ENCODE measurements at regions not wholly inside any gene's neighbourhood (a gene's known extent, or its start where the extent isn't known, plus 50 kb on each side); places are given as distances from the start of the nearest gene placed in this dataset.
A peak's percentile ranks its signal among the peaks of the same experiment; 100 is the strongest.

- intact Hi-C loops (cut with DNase I): no loop called here
- WGBS, 2 donors: 80 to 86% methylated on average over 3 of the region's 3 CpGs
- no peak for ATAC-seq
- Histone ChIP-seq H3K9me3 (no peaks in the 10 kb centered on the region), H3K4me3 (no peak overlapping the region), H3K36me3 (no peaks in the 10 kb centered on the region), H3K27me3 (no peaks in the 10 kb centered on the region), H3K4me1 (no peaks in the 10 kb centered on the region), H3K27ac (no peak overlapping the region)
- no peak for TF ChIP-seq CTCF (IDR thresholded peaks at IDR 0.05)
- FAIRE-seq: no peak
- no peak for DNase-seq
Measured at GRCh38 chr2:195521589-195521988, 135.4 kb upstream of the SLC39A10 start.

DNA sequence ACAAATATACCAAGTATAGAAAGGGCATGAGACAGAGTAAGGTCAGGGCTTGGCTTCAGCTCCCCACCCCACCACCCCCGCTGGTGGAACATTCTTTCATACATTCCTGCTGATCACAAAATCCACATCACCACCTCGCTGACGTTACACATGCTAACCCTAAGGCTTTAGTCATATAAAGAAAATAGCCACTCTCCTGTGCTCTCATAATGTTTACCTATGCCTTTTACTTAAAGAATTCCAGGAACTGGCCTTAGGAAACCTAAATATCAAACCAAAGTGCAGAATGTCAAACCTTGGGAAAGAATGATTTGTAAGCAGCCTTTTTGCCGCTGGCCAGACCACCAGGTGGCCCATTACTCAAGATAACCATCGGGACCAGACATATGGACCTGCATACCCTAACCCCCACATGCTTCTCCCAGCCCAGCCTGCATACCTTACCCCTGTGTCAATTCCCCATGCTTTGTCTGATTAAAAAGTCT, 136.3 kb upstream of the SLC39A10 start:
- H3K4me3 ChIP-seq: no peak overlapping the region
- intact Hi-C loops (cut with DNase I): no loop called here
- no peak for ATAC-seq
- H3K27me3 ChIP-seq: no peaks in the 10 kb centered on the region
- no peak for TF ChIP-seq CTCF (IDR thresholded peaks at IDR 0.05)
- no peaks in the 10 kb centered on the region for H3K36me3 ChIP-seq
- DNase-seq: no peak
- no peak for FAIRE-seq
- WGBS, 2 donors: 54 to 58% methylated on average over 5 of the region's 5 CpGs
- no peaks in the 10 kb centered on the region for H3K9me3 ChIP-seq
- H3K4me1 ChIP-seq: no peaks in the 10 kb centered on the region
- no peak overlapping the region for H3K27ac ChIP-seq

- H3K27me3 ChIP-seq: no peaks in the 10 kb centered on the region
- no peak for TF ChIP-seq CTCF (IDR thresholded peaks at IDR 0.05)
- H3K9me3 ChIP-seq: no peaks in the 10 kb centered on the region
- H3K27ac ChIP-seq: no peak overlapping the region
- no peaks in the 10 kb centered on the region for H3K36me3 ChIP-seq
- ATAC-seq: no peak
- H3K4me1 ChIP-seq: no peaks in the 10 kb centered on the region
- 92 to 97% methylated on average over 24 of the region's 24 CpGs for WGBS, 2 donors
- no peak overlapping the region for H3K4me3 ChIP-seq
- FAIRE-seq: no peak
- peak in 1 of 6 donors; percentile 54 for DNase-seq
- intact Hi-C loops (cut with DNase I): no loop called here
Measured at GRCh38 chr2:195515551-195515950, 141.5 kb upstream of the SLC39A10 start.

DNA sequence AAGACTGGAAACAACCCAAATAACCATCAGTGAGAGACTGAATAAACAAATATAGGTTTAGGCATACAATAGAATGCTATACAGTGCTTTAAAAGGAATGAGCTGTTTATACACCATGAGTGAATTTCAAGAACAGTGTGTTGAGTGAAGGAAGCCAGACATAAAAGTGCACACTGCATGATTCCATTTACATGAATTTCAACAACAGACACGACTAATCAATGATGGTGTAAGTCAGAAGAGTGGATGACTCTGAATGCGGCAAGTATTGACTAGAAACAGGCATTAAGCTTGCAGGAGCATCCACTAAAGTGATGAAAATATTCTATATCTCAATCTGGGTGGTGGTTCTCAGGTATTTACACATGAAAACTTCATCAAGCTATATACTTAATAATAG, 142.7 kb upstream of the SLC39A10 start:
- TF ChIP-seq CTCF (IDR thresholded peaks at IDR 0.05): no peak
- Histone ChIP-seq H3K4me1 (no peaks in the 10 kb centered on the region), H3K27me3 (no peaks in the 10 kb centered on the region), H3K4me3 (no peak overlapping the region), H3K27ac (no peak overlapping the region), H3K9me3 (no peaks in the 10 kb centered on the region), H3K36me3 (no peaks in the 10 kb centered on the region)
- no peak for DNase-seq
- ATAC-seq: no peak
- WGBS, 2 donors: 79 to 81% methylated on average over 2 of the region's 2 CpGs
- intact Hi-C loops (cut with DNase I): no loop called here
- no peak for FAIRE-seq

DNA sequence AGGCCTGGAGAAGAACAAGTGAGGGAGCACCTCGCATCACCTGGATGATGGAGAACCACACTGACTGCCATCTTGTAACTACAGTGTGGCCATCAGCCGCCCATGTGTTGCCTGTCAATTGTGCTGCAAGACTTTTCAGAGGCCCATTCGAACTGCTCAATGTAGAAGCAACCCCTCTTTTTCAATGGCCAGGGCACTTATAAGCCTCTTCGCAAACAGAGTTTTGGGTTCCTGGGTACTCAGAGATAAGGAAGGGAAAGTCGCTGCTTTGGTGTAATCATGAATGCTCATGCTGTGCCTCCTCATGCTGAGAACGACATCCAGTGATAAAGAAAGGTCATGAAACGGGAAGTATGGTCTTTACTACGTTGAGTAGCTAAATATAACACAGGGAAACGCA, 143.9 kb upstream of the SLC39A10 start:
- WGBS, 2 donors: 63 to 69% methylated on average over 9 of the region's 9 CpGs
- no peak overlapping the region for H3K27ac ChIP-seq
- no peaks in the 10 kb centered on the region for H3K4me1 ChIP-seq
- H3K36me3 ChIP-seq: no peaks in the 10 kb centered on the region
- H3K9me3 ChIP-seq: no peaks in the 10 kb centered on the region
- DNase-seq (no peak), ATAC-seq (no peak), FAIRE-seq (no peak)
- no peak overlapping the region for H3K4me3 ChIP-seq
- H3K27me3 ChIP-seq: no peaks in the 10 kb centered on the region
- TF ChIP-seq CTCF (IDR thresholded peaks at IDR 0.05): no peak
- intact Hi-C loops (cut with DNase I): no loop called here
